ENCODE measurements at regions not wholly inside any gene's neighbourhood (a gene's known extent, or its start where the extent isn't known, plus 50 kb on each side); places are given as distances from the start of the nearest gene placed in this dataset.

GRCh38 chr1:240014051-240014450 is 77.6 kb upstream of the FMN2 start:
- no peak for TF ChIP-seq REST (IDR thresholded peaks at IDR 0.05; ENCODE audit: insufficient read depth in 1 of 2, low read depth in 2 of 2, low read length in 1 of 2)
- no peak for TF ChIP-seq CTCF (IDR thresholded peaks at IDR 0.05)
- no peak for TF ChIP-seq POLR2AphosphoS5 (IDR thresholded peaks at IDR 0.05; ENCODE audit: low read depth, low read length)
- no peak for DNase-seq (ENCODE audit: low read depth, low spot score)
- no peaks in the 10 kb centered on the region for H3K36me3 ChIP-seq (ENCODE audit: control insufficient read depth, insufficient read depth, low read length)
- CTCF ChIA-PET, result no interaction called here
- H3K27ac ChIP-seq (ENCODE audit: low read length), result no peak overlapping the region
- POLR2A ChIA-PET, result no interaction called here
- H3K27me3 ChIP-seq (ENCODE audit: control insufficient read depth, insufficient read depth, low read length), result no peaks in the 10 kb centered on the region
- no TSS peak for BruUV-seq (replicated peaks)
- ATAC-seq, result no peak
- H3K4me3 ChIP-seq (ENCODE audit: low read depth in 2 of 2, low read length in 2 of 2), result no peak overlapping the region
- in situ Hi-C loops (cut with HindIII; ENCODE audit: low pct_unique_long_range_greater_than_20kb, low sequenced_read_pairs) (no loop called here), intact Hi-C loops (cut with micrococcal nuclease; ENCODE audit: unreplicated experiment) (no loop called here)
- H3K9me3 ChIP-seq (ENCODE audit: control insufficient read depth, insufficient read depth, low read depth, low read length), result 0 out of 2 replicates have a peak, but pooled peaks cover 2% of the 10 kb centered on the region
- H3K4me1 ChIP-seq (ENCODE audit: control insufficient read depth, insufficient read depth, low read length), result no peaks in the 10 kb centered on the region

- 0 out of 2 replicates have a peak, but pooled peaks cover 2% of the 10 kb centered on the region for H3K9me3 ChIP-seq (ENCODE audit: control insufficient read depth, insufficient read depth, low read depth, low read length)
- intact Hi-C loops (cut with micrococcal nuclease; ENCODE audit: unreplicated experiment), result no loop called here
- in situ Hi-C loops (cut with HindIII; ENCODE audit: low pct_unique_long_range_greater_than_20kb, low sequenced_read_pairs), result no loop called here
- TF ChIP-seq POLR2AphosphoS5 (IDR thresholded peaks at IDR 0.05; ENCODE audit: low read depth, low read length) (no peak), REST (IDR thresholded peaks at IDR 0.05; ENCODE audit: insufficient read depth in 1 of 2, low read depth in 2 of 2, low read length in 1 of 2) (no peak)
- no peaks in the 10 kb centered on the region for H3K36me3 ChIP-seq (ENCODE audit: control insufficient read depth, insufficient read depth, low read length)
- ATAC-seq, result no peak
- no peaks in the 10 kb centered on the region for H3K27me3 ChIP-seq (ENCODE audit: control insufficient read depth, insufficient read depth, low read length)
- POLR2A ChIA-PET, result no interaction called here
- DNase-seq (ENCODE audit: low read depth, low spot score), result no peak
- CTCF ChIA-PET, result interaction anchor here (0.6 kb wide), 1 partner anchor 275 kb away, joined by 3 read pairs; no protein-coding TSS in a partner anchor
- H3K27ac ChIP-seq (ENCODE audit: low read length), result no peak overlapping the region
- no TSS peak for BruUV-seq (replicated peaks)
- no peak overlapping the region for H3K4me3 ChIP-seq (ENCODE audit: low read depth in 2 of 2, low read length in 2 of 2)
- H3K4me1 ChIP-seq (ENCODE audit: control insufficient read depth, insufficient read depth, low read length), result no peaks in the 10 kb centered on the region
Observed at GRCh38 chr1:240018617-240019016, 73.1 kb upstream of the FMN2 start.
